Activated CD4-positive, alpha-beta T cell treated with anti-CD3 and anti-CD28 coated beads, Interleukin-2, amount 10 ng/mL, durations not matched to agents 7 days and 5 days (primary cell): ENCODE measurements at regions not wholly inside any gene's neighbourhood (a gene's known extent, or its start where the extent isn't known, plus 50 kb on each side); places are given as distances from the start of the nearest gene placed in this dataset.

Experiments
- CTCF ChIA-PET: fragments of 350-600 bp; sonication (Branson Sonifier 250); formaldehyde crosslinking; loops from one replicate; lab custom pipeline; 2021; ENCODE audit warnings: antibody characterized with exemption; lab: Charles Lee
- POLR2A ChIA-PET: fragments of 350-600 bp; sonication (Branson Sonifier 250); formaldehyde crosslinking; loops from one replicate; lab custom pipeline; 2021; ENCODE audit warnings: antibody characterized with exemption; lab: Charles Lee
- DNase-seq: peaks from one replicate; pipeline ENCODE4 v3.0.0-alpha.2; 2020
- H3K27ac Mint-ChIP-seq: one replicate; pipeline ENCODE4 v1.8.0; 2021; ENCODE audit warnings: mild to moderate bottlenecking, moderate library complexity, mixed read lengths
- H3K27me3 Mint-ChIP-seq: one replicate; pipeline ENCODE4 v1.8.0; 2021; ENCODE audit warnings: mixed read lengths
- H3K36me3 Mint-ChIP-seq: one replicate; pipeline ENCODE4 v1.8.0; 2021; ENCODE audit warnings: low read depth, mixed read lengths
- H3K4me1 Mint-ChIP-seq: one replicate; pipeline ENCODE4 v1.8.0; 2021; ENCODE audit warnings: mixed read lengths
- H3K4me3 Mint-ChIP-seq: one replicate; pipeline ENCODE4 v1.8.0; 2021; ENCODE audit warnings: mild to moderate bottlenecking, moderate library complexity, mixed read lengths
- H3K9me3 Mint-ChIP-seq: one replicate; pipeline ENCODE4 v1.8.0; 2021; ENCODE audit warnings: mixed read lengths

GRCh38 chr4:79048878-79049277 lies 109.6 kb upstream of the PAQR3 start:
- H3K9me3 Mint-ChIP-seq: no peaks in the 10 kb centered on the region
- no peak overlapping the region for H3K27ac Mint-ChIP-seq
- no peaks in the 10 kb centered on the region for H3K4me1 Mint-ChIP-seq
- DNase-seq: no peak
- CTCF ChIA-PET: no interaction called here
- H3K4me3 Mint-ChIP-seq: no peak overlapping the region
- POLR2A ChIA-PET: no interaction called here
- no peaks in the 10 kb centered on the region for H3K36me3 Mint-ChIP-seq
- H3K27me3 Mint-ChIP-seq: no peaks in the 10 kb centered on the region

- ChIA-PET CTCF (no interaction called here), POLR2A (no interaction called here)
- Mint-ChIP-seq H3K36me3 (no peaks in the 10 kb centered on the region), H3K27me3 (no peaks in the 10 kb centered on the region), H3K4me3 (no peak overlapping the region), H3K4me1 (no peaks in the 10 kb centered on the region), H3K27ac (no peak overlapping the region), H3K9me3 (no peaks in the 10 kb centered on the region)
- no peak for DNase-seq
Observed at GRCh38 chr4:79047316-79047715, 108.1 kb upstream of the PAQR3 start.

DNA sequence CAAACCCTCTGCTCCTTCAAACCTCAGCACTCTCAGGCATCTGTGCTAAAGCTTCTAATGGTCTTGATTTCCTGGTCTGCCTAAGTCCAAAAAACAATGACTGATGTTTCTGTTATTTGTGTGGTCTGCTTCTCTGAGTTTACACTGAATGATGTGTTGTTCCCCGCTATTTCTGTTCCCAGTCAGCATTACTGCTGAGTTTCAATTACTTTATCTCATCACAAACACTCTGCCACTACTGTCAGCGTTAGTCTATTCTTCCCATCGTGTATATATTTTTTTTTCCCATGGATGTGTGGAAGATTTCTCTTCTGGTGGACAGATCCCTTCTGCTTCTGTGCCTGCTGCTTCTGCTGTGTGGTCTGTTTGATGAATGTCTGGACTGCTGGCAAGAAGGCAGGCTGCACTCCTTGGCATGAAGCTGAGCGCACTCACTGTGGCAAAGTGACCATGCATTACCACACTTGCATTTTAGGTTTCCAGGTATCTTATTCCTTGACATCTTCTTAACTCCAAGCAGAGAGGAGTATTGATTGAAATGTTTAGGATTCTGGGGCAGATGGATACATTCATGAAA lies 106.9 kb upstream of the PAQR3 start:
- Mint-ChIP-seq H3K36me3 (no peaks in the 10 kb centered on the region), H3K27ac (no peak overlapping the region), H3K27me3 (no peaks in the 10 kb centered on the region), H3K9me3 (no peaks in the 10 kb centered on the region), H3K4me3 (no peak overlapping the region), H3K4me1 (no peaks in the 10 kb centered on the region)
- POLR2A ChIA-PET: no interaction called here
- CTCF ChIA-PET: no interaction called here
- DNase-seq: no peak

- Mint-ChIP-seq H3K27ac (no peak overlapping the region), H3K27me3 (no peaks in the 10 kb centered on the region), H3K4me3 (no peak overlapping the region), H3K36me3 (no peaks in the 10 kb centered on the region), H3K4me1 (no peaks in the 10 kb centered on the region), H3K9me3 (no peaks in the 10 kb centered on the region)
- DNase-seq: no peak
- ChIA-PET POLR2A (no interaction called here), CTCF (no interaction called here)
Observed at GRCh38 chr4:79044141-79044659, 105.0 kb upstream of the PAQR3 start.

DNA sequence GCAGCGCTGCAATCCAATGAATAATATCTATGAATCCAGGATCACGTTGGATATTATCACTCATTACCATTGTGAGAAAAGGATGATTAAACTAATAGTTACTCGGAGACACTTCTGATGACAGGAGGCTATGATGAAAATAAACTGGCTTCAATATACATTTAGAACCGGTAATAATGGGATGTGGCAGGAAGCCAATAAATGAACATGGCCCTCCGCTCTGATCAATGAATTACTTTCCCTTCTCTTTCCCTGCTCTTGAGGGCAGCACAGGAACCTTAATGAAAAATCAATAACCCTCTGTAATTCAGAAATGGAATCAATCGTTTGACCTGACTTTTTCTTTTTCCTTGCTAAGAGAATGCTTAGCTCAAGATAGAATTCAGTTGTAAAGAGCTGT lies 103.9 kb upstream of the PAQR3 start:
- Mint-ChIP-seq H3K4me3 (no peak overlapping the region), H3K9me3 (no peaks in the 10 kb centered on the region)
- POLR2A ChIA-PET: no interaction called here

DNA sequence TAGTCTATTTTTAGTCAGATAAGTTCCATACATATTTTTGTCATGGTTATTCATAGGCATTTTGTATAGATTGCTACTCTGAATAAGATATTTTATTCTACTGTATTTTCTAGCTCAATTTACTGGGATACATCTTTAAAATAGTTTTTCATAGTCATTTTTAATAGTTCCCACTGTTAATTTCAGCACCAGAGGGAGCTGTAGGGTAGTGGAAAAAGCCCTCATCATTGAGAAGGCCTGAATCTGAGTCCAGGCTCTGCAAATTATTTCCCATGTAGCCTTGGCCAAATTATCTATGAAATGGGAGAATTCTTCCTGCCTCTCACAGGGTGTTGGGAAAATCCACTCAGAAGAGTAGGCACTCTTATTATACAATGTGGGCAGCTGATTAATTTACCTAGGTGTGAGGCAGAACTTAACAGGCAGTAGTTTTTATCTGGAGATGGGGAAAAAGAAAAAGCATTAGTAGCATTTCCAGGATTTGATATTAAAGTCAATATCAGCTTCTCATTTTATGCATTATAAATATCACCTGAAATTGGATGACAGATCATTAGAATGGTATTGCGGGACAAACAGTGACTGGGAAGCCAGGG lies 102.9 kb upstream of the PAQR3 start:
- H3K9me3 Mint-ChIP-seq: no peaks in the 10 kb centered on the region
- no peaks in the 10 kb centered on the region for H3K4me1 Mint-ChIP-seq
- no peak for DNase-seq
- CTCF ChIA-PET: interaction anchor here (0.6 kb wide), 2 partner anchors 546 to 948 kb away, joined by 3 to 4 read pairs; no protein-coding TSS in a partner anchor
- H3K36me3 Mint-ChIP-seq: no peaks in the 10 kb centered on the region
- POLR2A ChIA-PET: no interaction called here
- H3K27me3 Mint-ChIP-seq: no peaks in the 10 kb centered on the region
- no peak overlapping the region for H3K27ac Mint-ChIP-seq
- no peak overlapping the region for H3K4me3 Mint-ChIP-seq

More for the DNA sequence above, 103.9 kb upstream of the PAQR3 start:
- H3K36me3 Mint-ChIP-seq: no peaks in the 10 kb centered on the region
- no peak overlapping the region for H3K27ac Mint-ChIP-seq
- CTCF ChIA-PET: no interaction called here
- no peaks in the 10 kb centered on the region for H3K27me3 Mint-ChIP-seq
- H3K4me1 Mint-ChIP-seq: no peaks in the 10 kb centered on the region
- no peak for DNase-seq

DNA sequence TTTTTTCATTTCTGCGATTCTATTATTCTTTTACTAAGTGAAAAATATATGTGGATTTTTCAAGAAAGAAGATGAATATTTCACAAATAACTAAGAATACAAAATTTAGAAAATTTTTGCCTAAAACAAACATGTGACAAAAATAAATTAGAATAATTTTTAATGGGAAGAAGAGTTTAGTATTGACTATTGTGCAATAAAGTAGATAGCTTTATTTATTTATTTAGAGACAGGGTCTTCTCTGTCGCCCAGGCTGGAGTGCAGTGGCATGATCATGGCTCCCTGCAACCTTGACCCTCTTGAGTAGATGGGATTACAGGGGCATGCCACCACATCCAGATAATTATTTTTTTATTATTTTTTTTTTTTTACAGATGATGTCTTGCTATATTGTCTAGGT lies 95.3 kb upstream of the PAQR3 start:
- POLR2A ChIA-PET: no interaction called here
- DNase-seq: no peak
- Mint-ChIP-seq H3K4me3 (no peak overlapping the region), H3K9me3 (no peaks in the 10 kb centered on the region), H3K36me3 (no peaks in the 10 kb centered on the region), H3K4me1 (no peaks in the 10 kb centered on the region), H3K27me3 (peaks cover 7% of the 10 kb centered on the region), H3K27ac (no peak overlapping the region)
- CTCF ChIA-PET: no interaction called here

DNA sequence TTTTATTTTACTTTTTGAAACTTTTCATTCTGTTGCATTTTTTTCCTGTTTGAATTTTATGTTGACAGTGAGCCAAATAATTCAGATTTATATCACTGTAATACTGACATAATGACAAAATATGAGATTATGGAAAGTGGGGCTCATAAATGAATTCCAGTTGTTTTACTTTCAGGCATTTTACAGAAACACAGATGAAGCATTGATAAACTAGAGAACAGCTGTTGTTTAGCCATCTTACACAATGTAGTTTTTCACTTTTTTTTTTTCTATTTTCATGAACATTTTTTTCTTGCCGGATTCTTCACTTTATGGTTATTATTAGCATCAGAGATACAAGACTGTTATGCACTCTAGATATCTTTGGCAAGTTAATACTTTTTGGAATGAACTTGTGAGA lies 91.7 kb upstream of the PAQR3 start:
- DNase-seq: no peak
- Mint-ChIP-seq H3K27me3 (peaks cover 7% of the 10 kb centered on the region), H3K27ac (no peak overlapping the region), H3K36me3 (no peaks in the 10 kb centered on the region), H3K9me3 (no peaks in the 10 kb centered on the region), H3K4me1 (no peaks in the 10 kb centered on the region), H3K4me3 (no peak overlapping the region)
- ChIA-PET POLR2A (no interaction called here), CTCF (interaction anchor here (0.6 kb wide), 1 partner anchor 1127 kb away, joined by 4 read pairs; no protein-coding TSS in a partner anchor)

DNA sequence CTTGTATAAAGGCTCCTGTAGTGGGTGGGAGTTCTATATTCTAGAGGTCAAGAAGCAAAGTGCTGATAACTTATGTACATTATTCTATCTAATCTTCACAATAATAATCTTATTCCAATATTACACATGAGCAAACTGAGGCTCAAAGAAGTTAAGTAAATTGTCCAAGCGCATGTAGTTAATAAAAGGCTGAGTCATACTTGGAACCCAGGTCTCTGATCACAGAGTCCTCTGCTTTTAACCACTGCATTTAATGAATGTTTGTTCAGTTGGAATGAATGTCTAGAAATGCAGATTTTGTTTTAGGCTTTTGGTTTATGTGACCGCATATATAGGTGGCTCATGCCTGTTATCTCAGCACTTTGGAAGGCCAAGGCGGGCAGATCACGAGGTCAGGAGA lies 88.4 kb upstream of the PAQR3 start:
- ChIA-PET CTCF (no interaction called here), POLR2A (no interaction called here)
- DNase-seq: no peak
- H3K36me3 Mint-ChIP-seq: no peaks in the 10 kb centered on the region
- no peak overlapping the region for H3K4me3 Mint-ChIP-seq
- H3K27me3 Mint-ChIP-seq: peaks cover 6% of the 10 kb centered on the region
- no peaks in the 10 kb centered on the region for H3K4me1 Mint-ChIP-seq
- no peak overlapping the region for H3K27ac Mint-ChIP-seq
- H3K9me3 Mint-ChIP-seq: no peaks in the 10 kb centered on the region

DNA sequence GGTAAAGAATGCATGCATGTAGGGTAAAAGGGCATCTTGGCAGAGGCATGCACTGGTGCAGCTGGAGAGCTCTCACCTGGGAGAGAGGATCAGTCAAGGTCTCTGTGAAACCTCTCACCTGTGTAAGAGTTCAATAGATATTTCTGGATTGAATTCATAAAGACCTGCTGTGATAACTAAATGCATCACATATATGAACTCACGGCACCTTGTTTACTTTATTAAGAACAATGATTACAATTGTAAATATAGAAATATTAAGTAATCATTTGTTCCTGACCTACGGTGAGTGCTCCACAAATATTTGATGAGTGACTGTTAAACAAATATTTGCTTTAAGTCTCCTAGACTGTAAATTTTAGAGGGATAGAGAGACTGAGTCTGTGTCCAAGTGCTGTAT lies 85.9 kb upstream of the PAQR3 start:
- H3K27ac Mint-ChIP-seq: no peak overlapping the region
- H3K27me3 Mint-ChIP-seq: peaks cover 1% of the 10 kb centered on the region
- no peak overlapping the region for H3K4me3 Mint-ChIP-seq
- CTCF ChIA-PET: no interaction called here
- H3K36me3 Mint-ChIP-seq: no peaks in the 10 kb centered on the region
- POLR2A ChIA-PET: no interaction called here
- H3K9me3 Mint-ChIP-seq: no peaks in the 10 kb centered on the region
- no peaks in the 10 kb centered on the region for H3K4me1 Mint-ChIP-seq
- no peak for DNase-seq

GRCh38 chr4:79023799-79024770 lies 84.8 kb upstream of the PAQR3 start:
- CTCF ChIA-PET: no interaction called here
- no peak for DNase-seq
- no peaks in the 10 kb centered on the region for H3K4me1 Mint-ChIP-seq
- H3K36me3 Mint-ChIP-seq: no peaks in the 10 kb centered on the region
- no peaks in the 10 kb centered on the region for H3K9me3 Mint-ChIP-seq
- no peak overlapping the region for H3K27ac Mint-ChIP-seq
- POLR2A ChIA-PET: no interaction called here
- H3K4me3 Mint-ChIP-seq: no peak overlapping the region
- H3K27me3 Mint-ChIP-seq: no peaks in the 10 kb centered on the region

DNA sequence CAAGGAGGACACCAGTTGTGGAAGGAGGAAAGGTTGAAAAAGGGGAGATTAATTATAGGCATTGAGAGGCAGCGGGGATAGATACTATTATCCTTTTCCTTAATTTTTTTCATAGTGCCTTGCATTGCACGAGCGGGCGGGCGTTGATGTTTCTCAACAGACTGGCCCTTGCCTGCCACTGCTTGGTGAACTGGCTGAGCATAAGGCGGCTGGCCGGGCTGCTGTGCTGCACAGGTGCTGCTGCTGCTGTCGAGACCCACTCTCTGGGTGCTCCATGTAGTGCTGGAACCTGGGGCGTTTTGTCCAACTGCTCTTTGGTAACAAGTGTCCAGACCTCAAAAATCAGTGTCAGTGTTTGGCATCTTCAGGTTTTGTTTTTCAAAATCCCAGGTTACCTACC lies 83.3 kb upstream of the PAQR3 start:
- ChIA-PET POLR2A (no interaction called here), CTCF (no interaction called here)
- Mint-ChIP-seq H3K27me3 (no peaks in the 10 kb centered on the region), H3K9me3 (no peaks in the 10 kb centered on the region), H3K36me3 (no peaks in the 10 kb centered on the region), H3K4me1 (no peaks in the 10 kb centered on the region), H3K4me3 (no peak overlapping the region), H3K27ac (no peak overlapping the region)
- no peak for DNase-seq

DNA sequence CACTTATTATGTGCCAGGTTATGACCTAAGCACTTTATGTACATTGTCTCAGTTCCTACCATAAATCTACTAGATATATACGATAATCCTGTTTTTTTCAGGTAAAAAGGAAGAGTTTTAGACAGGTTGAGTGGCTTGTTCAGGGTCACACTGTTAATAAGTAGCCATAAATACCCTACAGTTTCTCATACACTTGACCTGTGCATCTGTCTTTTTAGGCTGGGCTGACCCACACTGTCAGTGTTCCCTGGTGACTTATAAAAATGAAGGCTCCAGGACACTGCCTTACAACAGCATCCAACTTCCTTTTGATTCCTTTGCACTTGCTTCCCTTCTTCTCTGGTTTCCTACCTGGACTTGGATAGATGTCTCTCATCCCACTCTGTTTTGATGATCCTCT lies 78.2 kb upstream of the PAQR3 start:
- Mint-ChIP-seq H3K9me3 (no peaks in the 10 kb centered on the region), H3K36me3 (no peaks in the 10 kb centered on the region)
- POLR2A ChIA-PET: no interaction called here

More for the DNA sequence above, 78.2 kb upstream of the PAQR3 start:
- CTCF ChIA-PET: no interaction called here
- no peaks in the 10 kb centered on the region for H3K4me1 Mint-ChIP-seq
- H3K27ac Mint-ChIP-seq: no peak overlapping the region
- H3K27me3 Mint-ChIP-seq: no peaks in the 10 kb centered on the region
- H3K4me3 Mint-ChIP-seq: no peak overlapping the region
- no peak for DNase-seq
